OCI-LY7 (cell line): ENCODE measurements at regions not wholly inside any gene's neighbourhood (a gene's known extent, or its start where the extent isn't known, plus 50 kb on each side); places are given as distances from the start of the nearest gene placed in this dataset.

ENCODE experiments used
- BruUV-seq: library from RNA; stranded (reverse); fragments of 400-500 nt; replicated peaks from 2 replicates; lab custom pipeline; 2021; lab: Mats Ljungman, UMichigan
- CTCF ChIA-PET: fragments of 300-600 bp; sonication (Branson Sonifier 250); formaldehyde crosslinking; loops from one replicate; lab custom pipeline; 2022; ENCODE audit warnings: antibody characterized with exemption; ENCODE audit not compliant: unreplicated experiment; lab: Charles Lee
- POLR2A ChIA-PET: fragments of 300-600 bp; sonication (Branson Sonifier 250); formaldehyde crosslinking; loops from one replicate; lab custom pipeline; 2022; ENCODE audit warnings: antibody characterized with exemption; lab: Charles Lee
- DNase-seq: peaks from one replicate; pipeline ENCODE4 v3.0.0-alpha.2; 2015; ENCODE audit warnings: low spot score
- H2AFZ ChIP-seq: fragments of 200-600 bp; sonication (generic), shearing (Covaris generic); 2 replicates; pipeline ENCODE4 v1.6.1; 2014; ENCODE audit warnings: mild to moderate bottlenecking, antibody characterized with exemption, low read length, moderate library complexity
- H3K27ac ChIP-seq: fragments of 200-600 bp; sonication (generic); 2 replicates; pipeline ENCODE4 v1.5.1; 2014; ENCODE audit warnings: mixed run types, low read depth, mild to moderate bottlenecking, moderate library complexity, low read length, inconsistent platforms; ENCODE audit not compliant: poor library complexity, severe bottlenecking
- H3K36me3 ChIP-seq: fragments of 200-600 bp; sonication (generic); 2 replicates; pipeline ENCODE4 v1.6.1; 2014; ENCODE audit warnings: mild to moderate bottlenecking, antibody characterized with exemption, low read length, moderate library complexity, mixed read lengths; ENCODE audit not compliant: insufficient read depth
- H3K4me1 ChIP-seq: fragments of 200-600 bp; sonication (generic); 2 replicates; pipeline ENCODE4 v1.5.1; 2014; ENCODE audit warnings: mild to moderate bottlenecking, low read length; ENCODE audit not compliant: insufficient read depth, poor library complexity, severe bottlenecking
- H3K4me2 ChIP-seq: fragments of 200-600 bp; sonication (generic); 2 replicates; pipeline ENCODE4 v1.6.1; 2014; ENCODE audit warnings: mild to moderate bottlenecking, low read length
- H3K4me3 ChIP-seq: fragments of 200-600 bp; sonication (generic); 2 replicates; pipeline ENCODE4 v1.5.1; 2014; ENCODE audit warnings: mild to moderate bottlenecking, low read depth, low read length; ENCODE audit not compliant: poor library complexity, severe bottlenecking
- H3K79me2 ChIP-seq: fragments of 200-600 bp; sonication (generic); 2 replicates; pipeline ENCODE4 v1.6.1; 2016; ENCODE audit warnings: low read depth, mild to moderate bottlenecking, low read length, moderate library complexity, mixed read lengths; ENCODE audit not compliant: insufficient read depth
- H3K9me2 ChIP-seq: fragments of 200-600 bp; sonication (generic); 2 replicates; pipeline ENCODE4 v1.6.1; 2016; ENCODE audit warnings: mild to moderate bottlenecking, low read length, mixed read lengths; ENCODE audit not compliant: insufficient read depth
- H3K9me3 ChIP-seq: fragments of 200-600 bp; sonication (generic); 2 replicates; pipeline ENCODE4 v1.6.1; 2014; ENCODE audit warnings: mild to moderate bottlenecking, mixed run types, low read length, mixed read lengths
- H4K20me1 ChIP-seq: fragments of 200-600 bp; sonication (generic); 2 replicates; pipeline ENCODE4 v1.6.1; 2014; ENCODE audit warnings: mild to moderate bottlenecking, antibody characterized with exemption, low read length, moderate library complexity, mixed read lengths; ENCODE audit not compliant: insufficient read depth
- EZH2phosphoT487 ChIP-seq: fragments of 200-600 bp; sonication (generic); IDR thresholded peaks from 2 replicates; pipeline ENCODE4 v1.6.1; 2018; ENCODE audit warnings: low read depth, borderline replicate concordance, mild to moderate bottlenecking, mixed run types, antibody characterized with exemption, low read length, moderate library complexity, mixed read lengths
- intact Hi-C: fragments of 100-400 bp; cut with micrococcal nuclease; formaldehyde crosslinking; loops from one replicate; pipeline ENCODE4 v1.10.0; 2022; ENCODE audit not compliant: unreplicated experiment
- TF ChIP-seq, protein P1 (sequence below): fragments of 200-600 bp; sonication (generic); conservative IDR thresholded peaks from 2 replicates; pipeline ENCODE4 v1.5.1; 2014; ENCODE audit warnings: mild to moderate bottlenecking, antibody characterized with exemption, low read length, moderate library complexity, mixed read lengths

DNA sequence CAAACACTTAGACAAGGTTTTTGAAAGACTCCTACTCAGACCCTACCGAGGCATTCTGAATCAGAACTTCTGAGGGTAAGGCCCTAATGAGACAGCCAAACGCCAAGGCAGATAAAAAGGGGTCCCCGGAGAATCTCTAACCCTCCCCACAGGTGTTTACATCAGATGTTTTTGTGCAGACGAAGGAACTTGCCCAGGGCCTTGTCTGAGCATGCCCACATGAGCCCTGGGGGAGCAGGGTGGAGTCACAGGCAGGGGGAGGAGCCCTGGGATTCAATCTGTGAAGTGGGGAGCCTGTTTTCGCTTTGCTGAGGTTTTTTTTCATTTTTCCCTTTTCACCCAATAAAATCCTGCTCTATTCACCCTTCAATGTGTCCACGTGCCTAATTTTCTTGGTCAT lies 61.6 kb upstream of the MED4 start:
- CTCF ChIA-PET, result no interaction called here
- Histone ChIP-seq H3K4me2 (peak overlapping the region; percentile 9; the same call in 1 of the 2 replicates), H3K9me2 (no peaks in the 10 kb centered on the region), H3K27ac (no peak overlapping the region), H3K36me3 (no peaks in the 10 kb centered on the region), H4K20me1 (no peaks in the 10 kb centered on the region), H2AFZ (peak overlapping the region; percentile 54), H3K4me3 (no peak overlapping the region), H3K79me2 (no peaks in the 10 kb centered on the region), H3K4me1 (peaks cover 10% of the 10 kb centered on the region), H3K9me3 (no peaks in the 10 kb centered on the region)
- intact Hi-C loops, result no loop called here
- no TSS peak for BruUV-seq
- DNase-seq, result peak; percentile 27
- no peak for TF ChIP-seq EZH2phosphoT487
- TF ChIP-seq, protein P1, sequence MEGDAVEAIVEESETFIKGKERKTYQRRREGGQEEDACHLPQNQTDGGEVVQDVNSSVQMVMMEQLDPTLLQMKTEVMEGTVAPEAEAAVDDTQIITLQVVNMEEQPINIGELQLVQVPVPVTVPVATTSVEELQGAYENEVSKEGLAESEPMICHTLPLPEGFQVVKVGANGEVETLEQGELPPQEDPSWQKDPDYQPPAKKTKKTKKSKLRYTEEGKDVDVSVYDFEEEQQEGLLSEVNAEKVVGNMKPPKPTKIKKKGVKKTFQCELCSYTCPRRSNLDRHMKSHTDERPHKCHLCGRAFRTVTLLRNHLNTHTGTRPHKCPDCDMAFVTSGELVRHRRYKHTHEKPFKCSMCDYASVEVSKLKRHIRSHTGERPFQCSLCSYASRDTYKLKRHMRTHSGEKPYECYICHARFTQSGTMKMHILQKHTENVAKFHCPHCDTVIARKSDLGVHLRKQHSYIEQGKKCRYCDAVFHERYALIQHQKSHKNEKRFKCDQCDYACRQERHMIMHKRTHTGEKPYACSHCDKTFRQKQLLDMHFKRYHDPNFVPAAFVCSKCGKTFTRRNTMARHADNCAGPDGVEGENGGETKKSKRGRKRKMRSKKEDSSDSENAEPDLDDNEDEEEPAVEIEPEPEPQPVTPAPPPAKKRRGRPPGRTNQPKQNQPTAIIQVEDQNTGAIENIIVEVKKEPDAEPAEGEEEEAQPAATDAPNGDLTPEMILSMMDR, result no peak
- POLR2A ChIA-PET, result no interaction called here

DNA sequence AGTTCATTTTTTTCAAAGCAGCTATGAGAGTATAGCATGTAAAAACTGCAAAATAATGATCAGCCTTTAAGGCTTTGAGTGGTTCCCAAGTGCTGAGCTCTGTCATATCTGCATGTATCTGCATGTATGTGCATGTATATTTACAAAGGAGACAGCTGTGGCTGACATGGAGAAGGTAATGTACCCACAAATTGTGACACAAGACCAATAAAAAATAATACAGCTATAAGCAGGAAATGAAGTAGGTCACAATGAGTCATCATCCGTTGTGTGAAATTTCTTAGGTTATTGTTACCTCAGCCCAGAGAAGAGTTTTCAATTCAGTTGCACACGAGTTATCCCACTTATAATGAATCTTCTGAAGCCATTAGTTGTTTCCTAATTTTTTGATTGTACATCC lies 60.9 kb upstream of the MED4 start:
- Histone ChIP-seq H3K36me3 (no peaks in the 10 kb centered on the region), H4K20me1 (no peaks in the 10 kb centered on the region), H2AFZ (peak overlapping the region; percentile 54), H3K4me1 (peaks cover 10% of the 10 kb centered on the region), H3K9me2 (no peaks in the 10 kb centered on the region), H3K9me3 (no peaks in the 10 kb centered on the region), H3K4me2 (no peak overlapping the region), H3K27ac (no peak overlapping the region), H3K79me2 (no peaks in the 10 kb centered on the region), H3K4me3 (no peak overlapping the region)
- ChIA-PET CTCF (no interaction called here), POLR2A (interaction anchor here (0.5 to 0.7 kb wide), 2 partner anchors 109 to 482 kb away, joined by 3 to 11 read pairs; no protein-coding TSS in a partner anchor)
- no peak for DNase-seq
- no peak for TF ChIP-seq EZH2phosphoT487
- TF ChIP-seq, protein P1, result no peak
- intact Hi-C loops, result no loop called here
- no TSS peak for BruUV-seq

- Histone ChIP-seq H3K4me3 (no peak overlapping the region), H3K4me2 (no peak overlapping the region), H3K27ac (no peak overlapping the region), H3K79me2 (no peaks in the 10 kb centered on the region), H2AFZ (no peak overlapping the region), H3K9me3 (no peaks in the 10 kb centered on the region), H3K4me1 (peaks cover 10% of the 10 kb centered on the region), H3K9me2 (no peaks in the 10 kb centered on the region), H3K36me3 (no peaks in the 10 kb centered on the region), H4K20me1 (no peaks in the 10 kb centered on the region)
- ChIA-PET POLR2A (interaction anchor here (0.8 kb wide), 1 partner anchor 15 kb away, joined by 3 read pairs; no protein-coding TSS in a partner anchor), CTCF (no interaction called here)
- no peak for DNase-seq
- no TSS peak for BruUV-seq
- TF ChIP-seq, protein P1, result no peak
- no peak for TF ChIP-seq EZH2phosphoT487
- intact Hi-C loops, result no loop called here
Measured at GRCh38 chr13:48154671-48155070, 59.8 kb upstream of the MED4 start.
